Neural cell (in vitro differentiated cells): ENCODE measurements at regions not wholly inside any gene's neighbourhood (a gene's known extent, or its start where the extent isn't known, plus 50 kb on each side); places are given as distances from the start of the nearest gene placed in this dataset.

Source experiments
- EP300 ChIP-seq: fragments of 450-650 bp; conservative IDR thresholded peaks from 2 replicates; pipeline ENCODE4 v1.6.1; 2014; ENCODE audit warnings: antibody characterized with exemption, mild to moderate bottlenecking, moderate library complexity; ENCODE audit not compliant: poor library complexity, severe bottlenecking
- EZH2 ChIP-seq: fragments of 200-600, 300-800 bp; shearing (Covaris generic), sonication (generic); IDR thresholded peaks from 2 replicates; pipeline ENCODE4 v1.6.1; 2014; ENCODE audit warnings: antibody characterized with exemption, low read length, borderline replicate concordance, mild to moderate bottlenecking; ENCODE audit not compliant: insufficient read depth, poor library complexity, severe bottlenecking
- POLR2AphosphoS5 ChIP-seq: IDR thresholded peaks from 2 replicates; pipeline ENCODE4 v1.6.1; 2012
- RAD21 ChIP-seq: fragments of 450-650 bp; conservative IDR thresholded peaks from 2 replicates; pipeline ENCODE4 v1.6.1; 2014; ENCODE audit warnings: antibody characterized with exemption, mild to moderate bottlenecking, moderate library complexity
- SMC3 ChIP-seq: fragments of 450-650 bp; conservative IDR thresholded peaks from 2 replicates; pipeline ENCODE4 v1.6.1; 2014; ENCODE audit warnings: antibody characterized with exemption, mild to moderate bottlenecking, moderate library complexity; ENCODE audit not compliant: poor library complexity
- TF ChIP-seq, protein P1 (sequence below): fragments of 450-650 bp; IDR thresholded peaks from 2 replicates; pipeline ENCODE4 v1.5.1; 2014; ENCODE audit warnings: antibody characterized with exemption, mild to moderate bottlenecking, moderate library complexity; ENCODE audit not compliant: poor library complexity, severe bottlenecking
- TF ChIP-seq, protein P2 (sequence below): IDR thresholded peaks from 2 replicates; pipeline ENCODE4 v1.6.1; 2012; ENCODE audit warnings: borderline replicate concordance

DNA sequence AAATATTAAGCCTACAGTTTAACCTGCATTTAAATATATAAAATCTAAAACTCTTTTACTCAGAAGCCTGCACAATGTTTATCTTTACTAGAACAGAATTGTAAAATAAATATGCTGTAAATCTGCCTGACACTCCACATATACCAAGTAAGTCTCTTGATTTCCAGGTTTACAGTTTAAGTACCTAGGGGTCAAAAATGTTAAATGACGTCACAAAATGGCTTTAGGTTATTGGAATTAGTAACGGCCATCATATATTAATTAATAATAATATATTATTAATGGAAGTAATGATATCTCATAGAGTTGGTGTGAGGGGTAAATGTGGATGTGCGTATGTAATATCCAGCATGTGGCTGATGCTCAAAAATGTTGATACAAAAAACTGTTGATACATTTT, 114.8 kb upstream of the ANO5 start:
- TF ChIP-seq POLR2AphosphoS5 (no peak), RAD21 (no peak), EZH2 (no peak), EP300 (no peak), SMC3 (no peak)
- TF ChIP-seq, protein P1, sequence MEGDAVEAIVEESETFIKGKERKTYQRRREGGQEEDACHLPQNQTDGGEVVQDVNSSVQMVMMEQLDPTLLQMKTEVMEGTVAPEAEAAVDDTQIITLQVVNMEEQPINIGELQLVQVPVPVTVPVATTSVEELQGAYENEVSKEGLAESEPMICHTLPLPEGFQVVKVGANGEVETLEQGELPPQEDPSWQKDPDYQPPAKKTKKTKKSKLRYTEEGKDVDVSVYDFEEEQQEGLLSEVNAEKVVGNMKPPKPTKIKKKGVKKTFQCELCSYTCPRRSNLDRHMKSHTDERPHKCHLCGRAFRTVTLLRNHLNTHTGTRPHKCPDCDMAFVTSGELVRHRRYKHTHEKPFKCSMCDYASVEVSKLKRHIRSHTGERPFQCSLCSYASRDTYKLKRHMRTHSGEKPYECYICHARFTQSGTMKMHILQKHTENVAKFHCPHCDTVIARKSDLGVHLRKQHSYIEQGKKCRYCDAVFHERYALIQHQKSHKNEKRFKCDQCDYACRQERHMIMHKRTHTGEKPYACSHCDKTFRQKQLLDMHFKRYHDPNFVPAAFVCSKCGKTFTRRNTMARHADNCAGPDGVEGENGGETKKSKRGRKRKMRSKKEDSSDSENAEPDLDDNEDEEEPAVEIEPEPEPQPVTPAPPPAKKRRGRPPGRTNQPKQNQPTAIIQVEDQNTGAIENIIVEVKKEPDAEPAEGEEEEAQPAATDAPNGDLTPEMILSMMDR = no peak
- TF ChIP-seq, protein P2, sequence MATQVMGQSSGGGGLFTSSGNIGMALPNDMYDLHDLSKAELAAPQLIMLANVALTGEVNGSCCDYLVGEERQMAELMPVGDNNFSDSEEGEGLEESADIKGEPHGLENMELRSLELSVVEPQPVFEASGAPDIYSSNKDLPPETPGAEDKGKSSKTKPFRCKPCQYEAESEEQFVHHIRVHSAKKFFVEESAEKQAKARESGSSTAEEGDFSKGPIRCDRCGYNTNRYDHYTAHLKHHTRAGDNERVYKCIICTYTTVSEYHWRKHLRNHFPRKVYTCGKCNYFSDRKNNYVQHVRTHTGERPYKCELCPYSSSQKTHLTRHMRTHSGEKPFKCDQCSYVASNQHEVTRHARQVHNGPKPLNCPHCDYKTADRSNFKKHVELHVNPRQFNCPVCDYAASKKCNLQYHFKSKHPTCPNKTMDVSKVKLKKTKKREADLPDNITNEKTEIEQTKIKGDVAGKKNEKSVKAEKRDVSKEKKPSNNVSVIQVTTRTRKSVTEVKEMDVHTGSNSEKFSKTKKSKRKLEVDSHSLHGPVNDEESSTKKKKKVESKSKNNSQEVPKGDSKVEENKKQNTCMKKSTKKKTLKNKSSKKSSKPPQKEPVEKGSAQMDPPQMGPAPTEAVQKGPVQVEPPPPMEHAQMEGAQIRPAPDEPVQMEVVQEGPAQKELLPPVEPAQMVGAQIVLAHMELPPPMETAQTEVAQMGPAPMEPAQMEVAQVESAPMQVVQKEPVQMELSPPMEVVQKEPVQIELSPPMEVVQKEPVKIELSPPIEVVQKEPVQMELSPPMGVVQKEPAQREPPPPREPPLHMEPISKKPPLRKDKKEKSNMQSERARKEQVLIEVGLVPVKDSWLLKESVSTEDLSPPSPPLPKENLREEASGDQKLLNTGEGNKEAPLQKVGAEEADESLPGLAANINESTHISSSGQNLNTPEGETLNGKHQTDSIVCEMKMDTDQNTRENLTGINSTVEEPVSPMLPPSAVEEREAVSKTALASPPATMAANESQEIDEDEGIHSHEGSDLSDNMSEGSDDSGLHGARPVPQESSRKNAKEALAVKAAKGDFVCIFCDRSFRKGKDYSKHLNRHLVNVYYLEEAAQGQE = no peak
